COLO668 (cell line): ENCODE measurements at regions not wholly inside any gene's neighbourhood (a gene's known extent, or its start where the extent isn't known, plus 50 kb on each side); places are given as distances from the start of the nearest gene placed in this dataset.
A peak's percentile ranks its signal among the peaks of the same experiment; 100 is the strongest.

Experiments
- DNase-seq: peaks from one replicate; lab custom pipeline; 2025; ENCODE audit not compliant: unreplicated experiment; lab: John Stamatoyannopoulos, UW

DNA sequence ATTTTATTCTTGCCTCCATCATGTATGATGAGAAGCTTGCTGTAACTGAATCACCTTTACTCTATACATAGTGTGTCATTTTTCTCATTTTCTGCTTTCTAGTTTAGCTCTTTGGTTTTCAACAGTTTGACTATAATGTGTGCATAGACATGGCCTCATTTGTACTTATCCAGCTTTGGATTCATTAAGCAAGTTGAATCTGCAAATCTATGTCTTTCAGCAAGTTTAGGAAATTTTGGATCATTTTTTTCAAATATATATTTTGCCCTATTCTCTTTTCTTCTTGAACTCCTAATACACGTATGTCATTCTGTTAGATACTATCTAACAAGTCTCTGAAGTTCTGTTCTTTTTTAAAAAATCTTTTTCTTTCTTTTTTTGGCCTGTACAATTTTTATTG lies 57.8 kb downstream of the PRLHR start:
- no peak for DNase-seq

DNA sequence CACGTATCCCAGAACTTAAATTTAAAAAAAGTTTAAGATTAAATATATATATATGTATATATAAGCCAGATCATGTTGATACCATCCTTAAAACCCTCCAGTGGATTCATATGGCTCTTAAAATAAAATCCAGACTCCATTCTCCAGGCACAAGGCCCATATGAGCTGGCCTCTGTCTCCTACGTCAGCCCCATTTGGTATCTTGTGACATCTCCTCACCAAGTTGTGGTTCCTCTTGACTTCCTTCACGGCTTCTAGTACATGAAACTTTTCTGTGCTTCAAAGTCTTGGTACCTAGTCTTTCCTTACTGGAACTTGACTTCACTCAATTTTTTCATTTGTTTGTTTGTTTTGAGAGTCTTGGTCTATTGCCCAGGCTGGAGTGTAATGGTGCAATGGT lies 61.3 kb downstream of the PRLHR start:
- DNase-seq = no peak

DNA sequence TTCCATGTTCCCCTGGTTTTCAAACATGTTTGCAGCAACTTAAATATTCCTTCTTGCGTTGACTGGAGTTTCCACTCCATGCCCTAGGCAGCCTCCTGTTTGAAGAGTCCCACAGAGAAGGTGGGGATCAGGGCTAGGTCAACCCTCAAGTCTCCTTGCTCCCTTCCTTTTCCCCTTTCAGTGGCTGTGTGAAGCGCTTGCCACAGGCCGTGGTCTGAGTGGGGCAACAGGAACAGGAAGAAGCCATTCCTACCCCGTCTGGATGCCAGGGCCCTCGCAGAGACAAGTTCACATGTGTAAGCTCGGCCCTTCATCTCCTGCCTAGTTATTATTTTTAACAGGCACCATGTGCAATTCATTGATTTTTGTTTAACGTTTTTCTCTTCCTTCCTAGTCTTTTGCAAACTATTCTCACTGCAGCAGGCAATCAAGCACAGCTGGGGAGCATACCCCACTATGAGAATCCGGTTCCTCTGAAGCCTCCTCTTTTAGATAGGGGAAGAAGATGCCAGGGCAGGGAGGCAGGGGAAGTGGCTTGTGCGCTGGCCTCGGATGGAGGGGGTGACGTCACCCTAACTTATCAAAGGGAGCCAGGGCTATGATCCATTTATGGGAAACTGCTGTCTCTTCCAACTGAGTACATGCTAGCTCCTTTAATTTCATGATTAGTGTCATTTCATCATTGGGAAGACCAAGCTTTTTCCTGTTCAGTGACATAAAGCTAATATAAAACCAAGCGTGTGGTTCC lies 64.2 kb downstream of the PRLHR start:
- peak; percentile 49 for DNase-seq

DNA sequence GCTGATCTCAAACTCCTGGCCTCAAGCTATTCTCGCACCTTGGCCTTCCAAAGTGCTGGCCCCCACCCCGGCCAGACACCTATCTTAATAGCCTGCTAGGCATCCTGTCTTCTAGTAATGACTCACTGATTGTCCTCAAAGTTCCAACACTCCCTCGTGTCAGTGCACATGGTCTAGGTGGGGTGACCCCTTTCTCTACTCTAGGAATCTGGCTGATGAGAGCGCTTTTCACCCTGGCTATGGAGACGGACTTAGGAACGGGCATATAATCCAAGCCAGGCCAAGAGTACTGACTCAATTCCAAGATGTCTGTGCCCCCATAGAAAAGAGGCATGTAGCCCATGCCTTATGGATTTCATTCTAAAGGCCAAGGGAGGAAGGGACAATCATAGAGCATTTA lies 67.0 kb downstream of the PRLHR start:
- no peak for DNase-seq

DNA sequence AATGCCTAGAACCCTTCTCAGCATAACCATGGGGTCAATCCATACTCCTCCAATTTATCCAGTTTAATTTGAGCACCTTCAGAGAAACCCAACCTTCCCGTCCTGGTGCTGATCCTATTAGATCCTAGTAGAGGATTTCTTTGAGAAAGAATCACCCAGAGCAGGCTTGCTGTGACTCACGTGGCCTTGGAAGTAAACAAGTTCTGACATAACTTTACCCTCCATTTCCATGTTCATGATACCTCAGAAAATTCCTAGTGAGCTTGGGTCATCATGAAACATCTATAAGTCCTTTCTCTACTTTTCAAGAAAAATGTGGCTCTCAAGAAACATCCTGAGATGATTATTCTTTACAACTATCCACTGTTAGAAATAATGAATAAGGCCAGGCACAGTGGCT lies 71.7 kb downstream of the PRLHR start:
- no peak for DNase-seq

DNA sequence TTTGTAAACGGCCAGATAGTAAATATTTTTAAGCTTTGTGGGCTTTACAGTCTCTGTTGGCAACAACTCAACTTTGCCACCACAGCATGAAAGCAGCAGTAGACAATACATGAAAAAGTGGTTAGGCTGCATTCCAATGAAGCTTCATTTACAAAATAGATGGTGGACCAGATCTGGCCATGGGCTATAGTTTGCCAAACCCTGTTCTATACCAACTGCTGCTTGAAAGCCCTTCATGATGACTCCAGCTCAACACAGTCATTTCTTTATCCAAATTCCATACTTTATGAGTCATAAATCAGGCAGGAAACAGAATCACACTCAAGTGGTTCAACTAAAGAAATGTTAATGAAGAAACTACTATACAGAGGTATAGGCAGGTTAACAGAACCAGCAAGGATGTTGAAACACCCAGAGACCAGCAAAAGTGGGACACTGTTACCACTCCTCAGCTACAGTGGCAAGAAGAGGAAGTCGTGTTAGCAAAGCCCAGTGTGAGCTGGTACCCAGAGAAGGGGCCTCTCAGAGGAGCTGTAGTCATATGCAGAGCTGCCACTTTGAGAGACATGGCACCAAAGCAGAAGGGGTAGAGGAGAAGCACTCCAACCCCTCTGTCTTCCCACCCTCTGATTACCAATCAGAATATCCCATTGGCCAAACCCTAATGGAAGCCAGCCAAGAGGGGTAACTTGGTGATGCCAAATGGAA lies 72.5 kb downstream of the PRLHR start:
- no peak for DNase-seq

DNA sequence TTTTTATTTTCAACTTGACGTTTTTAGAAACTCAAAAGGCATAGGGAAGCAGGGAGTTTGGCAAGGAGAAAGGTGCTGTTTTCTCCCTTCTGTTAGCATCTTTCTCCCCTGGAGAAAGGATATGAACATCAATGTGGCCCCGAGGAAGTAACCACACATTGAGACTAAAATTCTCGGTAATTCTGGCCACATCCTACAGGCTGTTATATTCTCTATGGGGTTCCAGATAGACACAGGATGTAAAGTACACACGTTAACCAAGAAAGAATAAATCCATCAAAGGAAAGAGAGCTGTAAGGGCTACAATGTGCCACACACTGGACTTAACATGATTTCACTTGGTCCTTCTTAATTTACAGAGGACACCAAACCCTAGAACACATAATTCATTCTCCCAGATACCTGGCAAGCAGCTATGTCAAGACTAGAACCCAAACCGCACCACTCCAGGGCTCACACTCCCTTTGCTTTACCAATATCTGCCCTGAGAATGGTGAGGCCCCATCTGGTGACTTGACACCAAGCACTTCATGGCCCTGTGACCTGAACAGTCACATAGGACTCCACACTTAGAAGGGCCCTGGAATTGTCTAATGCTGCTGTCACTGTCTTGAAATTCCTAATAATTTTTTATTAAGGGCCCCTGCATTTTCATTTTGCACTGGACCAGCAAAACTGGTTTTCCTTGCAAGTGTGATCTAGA lies 73.9 kb downstream of the PRLHR start:
- no peak for DNase-seq

DNA sequence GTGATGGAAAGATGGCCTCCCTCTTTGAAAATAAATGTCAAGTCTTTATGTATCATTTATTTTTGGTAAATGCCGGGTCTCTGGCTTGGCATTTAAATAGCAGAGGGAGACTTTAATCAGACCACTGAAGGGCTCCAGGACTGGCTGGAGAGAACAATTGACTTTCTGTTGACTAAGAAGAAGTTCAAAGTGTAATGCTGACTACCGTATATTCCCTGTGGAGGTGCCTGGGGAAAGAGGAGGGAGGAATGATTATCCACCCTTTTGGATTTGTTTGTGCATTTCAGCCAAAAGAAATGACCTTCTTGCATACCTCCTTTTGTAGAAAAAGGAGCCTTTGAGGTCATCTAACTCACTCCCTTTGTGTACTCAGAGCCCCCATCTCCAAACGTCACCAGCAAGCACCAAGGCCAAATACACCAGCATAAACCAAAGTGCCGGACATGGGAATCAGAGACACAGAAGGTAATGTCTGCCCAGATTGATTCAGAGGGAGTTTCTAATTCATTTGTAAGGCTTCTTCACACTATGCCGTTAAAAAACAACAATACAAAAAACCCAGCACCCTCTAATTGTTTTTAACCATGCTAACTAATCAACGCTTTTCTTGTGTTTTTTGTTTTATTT lies 75.2 kb downstream of the PRLHR start:
- no peak for DNase-seq

DNA sequence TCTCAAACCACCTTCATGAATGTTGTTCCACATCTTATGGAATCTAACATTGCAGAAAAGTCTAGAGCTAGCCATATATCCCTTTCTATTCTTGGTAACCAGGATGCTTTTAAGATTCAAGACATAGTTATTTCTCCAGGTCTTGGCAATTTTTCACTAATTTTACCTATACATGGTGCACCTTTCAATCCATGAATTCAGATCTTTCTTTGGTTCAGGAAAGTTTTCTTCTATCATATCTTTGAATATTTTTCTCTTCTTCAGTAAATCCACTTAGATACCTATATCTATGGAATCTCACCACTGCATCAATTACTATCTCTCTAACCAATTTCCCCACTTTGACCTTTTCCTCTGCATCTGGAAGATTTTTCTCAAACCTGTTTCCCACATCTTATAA lies 77.4 kb downstream of the PRLHR start:
- DNase-seq = no peak

DNA sequence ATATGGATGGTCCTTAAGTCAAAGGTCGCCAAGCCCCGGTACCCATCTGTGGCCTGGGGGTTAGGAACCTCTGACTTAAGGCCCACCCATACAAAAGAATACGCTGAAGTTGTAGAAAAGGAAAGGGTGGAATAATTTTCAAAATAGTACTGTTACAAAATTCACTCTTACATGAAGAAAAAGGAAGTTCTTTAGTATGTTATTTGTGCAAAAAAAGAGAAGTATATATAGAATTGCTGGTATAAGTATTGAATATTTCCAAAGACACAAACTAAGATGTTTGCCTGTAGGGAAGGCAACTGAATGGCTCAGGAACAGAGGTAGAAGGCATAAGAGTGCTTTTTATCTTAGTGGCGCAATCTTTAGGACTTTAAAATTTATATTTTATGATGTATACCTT lies 78.7 kb downstream of the PRLHR start:
- DNase-seq = no peak

DNA sequence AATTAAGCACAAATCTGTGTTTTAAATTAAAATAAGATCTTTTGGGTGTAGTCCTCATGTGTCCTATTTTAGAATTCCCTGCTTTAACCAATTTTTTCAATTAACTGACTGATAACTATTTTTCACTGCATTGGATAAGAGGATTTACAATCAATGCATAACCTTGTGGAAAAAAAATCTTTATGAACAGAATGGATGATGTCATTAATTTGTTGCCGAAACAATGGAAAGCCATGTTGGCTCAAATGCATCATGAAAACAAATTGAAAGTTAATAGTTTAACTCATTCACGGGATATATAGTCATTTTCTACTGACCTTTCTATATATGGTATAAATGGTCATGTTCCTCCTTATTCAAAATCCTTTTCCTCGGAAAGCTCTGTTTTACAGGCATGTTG lies 82.3 kb downstream of the PRLHR start:
- no peak for DNase-seq

DNA sequence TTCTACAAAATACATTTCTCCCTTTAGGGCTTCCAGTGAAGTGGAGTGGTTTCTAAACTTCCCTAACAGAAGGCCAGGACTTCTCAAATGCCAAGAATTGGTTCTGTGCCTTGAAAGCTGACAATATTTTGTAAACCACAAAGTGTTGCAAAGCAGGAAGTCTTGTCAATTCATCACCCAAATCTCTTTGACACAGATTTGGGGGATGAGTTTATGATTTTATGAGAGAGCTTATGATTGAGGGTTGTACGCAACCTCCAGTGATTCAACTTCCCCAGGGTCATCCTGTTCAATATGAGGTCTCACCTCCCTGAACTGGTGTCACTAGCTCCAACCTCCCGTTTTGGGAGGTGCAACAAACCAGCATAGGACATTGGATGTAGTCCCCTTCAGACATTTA lies 83.7 kb downstream of the PRLHR start:
- no peak for DNase-seq

DNA sequence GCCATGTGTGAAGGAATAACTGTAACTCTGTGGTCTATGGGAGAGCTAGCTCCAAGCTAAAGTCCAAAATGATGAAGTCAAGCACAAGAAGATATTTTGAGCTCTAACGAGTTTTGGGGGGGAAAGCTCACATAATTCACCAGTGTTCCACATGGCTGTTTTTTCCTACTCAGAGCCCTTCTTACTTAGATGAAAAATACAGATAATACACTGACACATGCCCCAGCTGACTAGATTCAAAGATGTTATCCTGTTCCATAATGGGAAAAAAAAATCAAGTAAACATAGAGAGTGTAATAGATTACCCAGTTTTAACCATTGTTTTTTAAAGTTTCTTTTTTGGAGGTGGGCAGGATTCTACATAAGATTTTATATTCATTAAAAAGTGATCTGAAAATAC lies 86.6 kb downstream of the PRLHR start:
- no peak for DNase-seq

DNA sequence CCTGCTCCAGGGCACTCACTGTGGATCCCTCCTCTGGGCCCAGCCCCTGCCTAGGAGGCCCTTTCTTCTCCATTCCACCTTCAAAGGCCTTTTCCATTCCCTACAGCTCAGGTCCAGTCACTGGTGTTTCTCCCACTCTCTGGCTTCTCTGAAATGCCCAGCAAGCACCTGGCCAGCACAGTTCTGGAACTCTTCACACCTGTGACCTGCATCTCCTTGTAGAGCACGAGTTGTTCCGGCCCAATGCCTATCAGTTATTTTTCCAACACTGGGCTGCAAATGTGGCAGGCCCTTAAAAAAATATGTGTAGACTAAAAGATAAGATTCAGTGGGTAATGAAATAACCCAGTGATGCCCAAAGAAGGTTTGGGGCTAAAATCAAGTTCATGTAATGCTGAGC lies 87.1 kb downstream of the PRLHR start:
- DNase-seq = no peak

DNA sequence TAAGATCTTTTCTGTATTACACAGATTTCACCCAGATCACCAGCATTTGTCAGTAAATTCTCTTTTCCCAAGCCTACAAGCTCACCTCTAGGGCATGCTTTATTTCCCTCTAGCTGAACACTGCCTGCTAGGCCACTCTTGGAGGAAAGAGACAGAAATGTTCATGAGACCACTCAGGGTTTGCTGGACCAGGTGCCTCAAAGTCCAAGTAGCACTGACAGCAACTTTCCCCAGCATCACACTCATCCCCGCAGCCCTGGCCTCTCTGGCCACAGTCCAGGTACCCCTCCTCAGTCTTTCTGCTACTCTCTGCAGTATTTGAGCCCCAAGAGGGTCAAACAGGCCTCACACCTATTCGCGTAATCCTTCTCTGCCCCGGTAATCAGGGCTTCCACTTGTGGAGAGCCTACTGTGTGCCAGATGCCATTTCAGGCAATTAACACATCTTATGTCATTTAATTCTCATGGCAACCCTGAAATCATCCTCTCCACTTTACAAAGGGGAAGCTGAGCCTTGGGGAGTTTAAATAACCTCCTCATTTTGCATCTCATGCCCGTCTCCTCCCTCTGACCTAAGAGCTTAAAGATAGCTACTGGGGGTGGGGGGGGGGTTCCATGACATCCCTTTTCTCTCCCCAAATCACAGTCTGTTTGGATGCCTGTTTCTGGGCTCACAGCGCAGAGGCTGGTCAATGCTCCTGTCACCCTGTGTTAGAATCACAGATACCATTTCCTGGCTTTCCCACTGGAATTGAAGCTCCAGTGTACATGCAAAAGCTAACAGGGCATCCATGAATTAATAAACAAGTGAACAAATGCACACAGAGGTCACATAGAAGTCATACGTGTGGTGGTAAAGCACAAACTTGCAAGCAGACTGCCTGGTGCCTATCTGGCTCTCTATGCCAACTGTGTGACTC lies 88.5 kb downstream of the PRLHR start:
- DNase-seq = no peak

DNA sequence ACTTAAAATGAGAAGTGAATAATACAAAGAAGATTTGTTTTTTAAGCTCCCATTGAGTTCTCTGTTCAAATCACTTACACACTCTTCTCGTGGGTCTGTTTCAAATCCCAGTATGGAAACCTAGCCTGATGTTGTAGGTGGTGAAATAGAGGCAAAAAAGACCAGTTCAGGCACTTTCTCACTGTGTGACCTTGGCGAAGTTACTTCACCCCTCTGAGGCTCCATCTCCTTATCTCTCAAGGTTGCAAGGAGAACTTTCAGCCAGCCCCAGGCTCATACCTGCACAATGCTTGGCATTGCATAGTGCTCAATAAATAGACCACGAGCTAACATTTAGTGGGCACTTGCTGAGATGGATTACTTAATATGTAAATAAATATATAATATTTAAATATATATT lies 90.1 kb downstream of the PRLHR start:
- no peak for DNase-seq

DNA sequence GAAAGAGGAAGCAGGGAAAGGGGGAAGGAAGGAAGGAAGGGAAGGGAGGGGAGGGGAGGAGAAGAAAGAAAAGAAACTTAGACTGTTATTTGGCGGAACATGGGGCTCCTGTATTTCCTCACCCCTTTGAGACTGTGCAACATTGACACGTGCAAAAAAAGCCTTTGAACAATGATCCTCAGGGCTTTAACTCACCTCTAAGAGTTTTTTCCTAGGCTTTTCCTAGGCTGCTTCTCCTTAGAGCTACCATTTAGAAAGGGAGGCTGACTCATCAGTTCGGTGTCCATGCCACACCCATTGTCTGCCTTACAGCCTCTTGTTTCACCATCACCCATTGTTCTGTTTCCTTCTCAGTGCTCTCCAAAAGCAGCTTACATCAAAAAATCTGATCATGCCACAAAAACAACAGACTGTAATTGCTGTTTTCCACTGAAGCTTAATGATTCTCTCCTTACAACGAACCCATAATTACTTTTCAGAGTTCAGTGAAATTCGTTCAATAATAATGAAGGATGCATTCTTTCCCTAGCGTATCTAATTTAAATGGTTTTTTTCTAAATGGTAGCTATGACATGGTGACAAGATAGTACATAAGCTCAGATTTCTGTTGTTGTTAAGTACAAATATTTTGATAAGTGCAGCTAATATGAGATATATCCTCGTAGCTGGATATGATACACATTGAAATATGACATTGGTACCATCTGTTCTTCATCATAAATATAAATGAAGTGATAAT lies 90.8 kb downstream of the PRLHR start:
- DNase-seq = no peak

DNA sequence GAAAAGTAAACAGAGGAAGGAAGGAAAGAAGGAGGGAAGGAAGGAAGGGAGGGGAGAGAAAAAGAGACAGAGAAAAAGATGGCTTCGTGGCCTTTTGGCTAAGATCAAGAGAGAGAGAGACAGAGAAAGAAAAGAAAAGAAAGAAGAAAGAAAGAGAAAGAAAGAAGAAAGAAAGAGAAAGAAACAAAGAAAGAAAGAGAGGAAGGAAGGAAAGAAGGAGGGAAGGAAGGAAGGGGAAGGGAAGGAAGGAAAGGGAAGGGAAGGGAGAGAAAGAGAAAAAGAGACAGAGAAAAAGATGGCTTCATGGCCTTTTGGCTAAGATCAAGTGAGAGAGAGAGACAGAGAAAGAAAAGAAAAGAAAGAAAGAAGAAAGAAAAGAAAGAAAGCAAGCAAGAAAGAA lies 91.4 kb downstream of the PRLHR start:
- no peak for DNase-seq

DNA sequence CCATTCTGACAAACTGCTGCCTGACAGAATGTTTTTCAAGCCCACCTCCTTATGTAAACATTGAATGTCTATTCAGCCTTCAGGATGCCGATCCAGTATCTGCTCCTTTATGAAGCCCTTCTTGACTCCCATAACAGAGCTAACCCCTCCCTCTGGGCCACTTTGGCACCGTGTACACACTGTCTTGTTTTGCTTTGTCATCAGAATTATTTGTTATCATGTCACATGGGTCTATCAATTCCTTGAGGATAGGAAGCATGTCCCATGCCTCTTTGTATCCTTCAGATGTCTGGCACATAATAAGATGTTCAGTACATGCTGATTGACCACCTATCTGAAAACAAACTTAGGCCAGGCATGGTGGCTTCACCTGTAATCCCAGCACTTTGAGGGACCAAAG lies 92.3 kb downstream of the PRLHR start:
- no peak for DNase-seq
